SK-N-SH treated with all-trans-retinoic acid at 6 μM for 48 hours (cell line): ENCODE measurements at regions not wholly inside any gene's neighbourhood (a gene's known extent, or its start where the extent isn't known, plus 50 kb on each side); places are given as distances from the start of the nearest gene placed in this dataset.

ENCODE experiments used
- ARNTL ChIP-seq: fragments of 450-650 bp; formaldehyde crosslinking; IDR thresholded peaks from 2 replicates; pipeline ENCODE4 v1.5.0; 2020; ENCODE audit warnings: low read depth, mild to moderate bottlenecking, moderate library complexity, borderline replicate concordance
- OSR1 ChIP-seq: fragments of 250-450 bp; sonication (Bioruptor Pico); IDR thresholded peaks from 2 replicates; pipeline ENCODE4 v1.8.0; 2022; ENCODE audit warnings: moderate library complexity, mild to moderate bottlenecking, inconsistent platforms
- SNAI2 ChIP-seq: fragments of 250-450 bp; sonication (Bioruptor Pico); IDR thresholded peaks from 2 replicates; pipeline ENCODE4 v1.5.0; 2020; ENCODE audit warnings: mild to moderate bottlenecking, moderate library complexity
- TCF4 ChIP-seq: fragments of 250-450 bp; sonication (Bioruptor Pico); IDR thresholded peaks from 2 replicates; pipeline ENCODE4 v1.8.0; 2021; ENCODE audit warnings: mild to moderate bottlenecking, moderate library complexity, borderline replicate concordance
- ZFP30 ChIP-seq: fragments of 450-650 bp; formaldehyde crosslinking; IDR thresholded peaks from 2 replicates; pipeline ENCODE4 v1.5.0; 2022; ENCODE audit warnings: mild to moderate bottlenecking, moderate library complexity
- ZNF565 ChIP-seq: fragments of 450-650 bp; formaldehyde crosslinking; conservative IDR thresholded peaks from 2 replicates; pipeline ENCODE4 v1.5.0; 2020; ENCODE audit warnings: low read depth, mild to moderate bottlenecking, moderate library complexity
- TF ChIP-seq, protein P1 (sequence below): fragments of 250-450 bp; sonication (Bioruptor Pico); IDR thresholded peaks from 2 replicates; pipeline ENCODE4 v1.8.0; 2020; ENCODE audit warnings: mild to moderate bottlenecking, moderate library complexity, borderline replicate concordance
- TF ChIP-seq, protein P2 (sequence below): fragments of 250-450 bp; sonication (Bioruptor Pico); IDR thresholded peaks from 2 replicates; pipeline ENCODE4 v1.8.0; 2021; ENCODE audit warnings: low read depth, mild to moderate bottlenecking, moderate library complexity, borderline replicate concordance
- TF ChIP-seq, protein P3 (sequence below): fragments of 250-450 bp; sonication (Bioruptor Pico); IDR thresholded peaks from 2 replicates; pipeline ENCODE4 v1.5.1; 2021; ENCODE audit warnings: mild to moderate bottlenecking, moderate library complexity
- TF ChIP-seq, protein P4 (sequence below): fragments of 250-450 bp; sonication (Bioruptor Pico); IDR thresholded peaks from 2 replicates; pipeline ENCODE4 v1.5.1; 2020; ENCODE audit warnings: low read depth, mild to moderate bottlenecking, moderate library complexity

DNA sequence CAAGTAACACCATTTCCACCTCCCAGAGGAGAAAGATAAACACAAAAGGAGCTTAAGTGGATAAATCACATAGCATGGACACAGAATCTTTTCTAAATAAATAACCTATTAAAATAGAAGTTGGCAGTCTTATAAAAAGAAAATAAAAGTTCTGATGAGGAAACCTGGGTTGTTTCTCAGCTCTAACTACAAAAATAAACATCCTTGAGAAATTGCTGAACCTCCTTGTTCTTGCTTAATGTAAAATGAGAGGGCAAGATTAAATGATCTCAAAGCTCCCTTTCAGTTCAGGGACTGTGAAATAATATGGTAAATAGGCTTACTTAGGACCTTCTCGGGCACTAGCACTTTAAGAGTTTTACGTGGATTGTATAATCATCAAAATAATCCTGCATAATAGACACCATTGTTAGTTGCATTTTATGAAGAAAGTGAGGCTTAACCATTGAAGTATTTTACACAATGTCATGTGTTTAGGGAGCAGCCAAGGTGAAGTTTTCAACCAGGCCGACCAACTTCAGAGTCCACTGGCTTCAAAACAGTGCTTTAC, 214.0 kb upstream of the NOVA1 start:
- TF ChIP-seq, protein P1, sequence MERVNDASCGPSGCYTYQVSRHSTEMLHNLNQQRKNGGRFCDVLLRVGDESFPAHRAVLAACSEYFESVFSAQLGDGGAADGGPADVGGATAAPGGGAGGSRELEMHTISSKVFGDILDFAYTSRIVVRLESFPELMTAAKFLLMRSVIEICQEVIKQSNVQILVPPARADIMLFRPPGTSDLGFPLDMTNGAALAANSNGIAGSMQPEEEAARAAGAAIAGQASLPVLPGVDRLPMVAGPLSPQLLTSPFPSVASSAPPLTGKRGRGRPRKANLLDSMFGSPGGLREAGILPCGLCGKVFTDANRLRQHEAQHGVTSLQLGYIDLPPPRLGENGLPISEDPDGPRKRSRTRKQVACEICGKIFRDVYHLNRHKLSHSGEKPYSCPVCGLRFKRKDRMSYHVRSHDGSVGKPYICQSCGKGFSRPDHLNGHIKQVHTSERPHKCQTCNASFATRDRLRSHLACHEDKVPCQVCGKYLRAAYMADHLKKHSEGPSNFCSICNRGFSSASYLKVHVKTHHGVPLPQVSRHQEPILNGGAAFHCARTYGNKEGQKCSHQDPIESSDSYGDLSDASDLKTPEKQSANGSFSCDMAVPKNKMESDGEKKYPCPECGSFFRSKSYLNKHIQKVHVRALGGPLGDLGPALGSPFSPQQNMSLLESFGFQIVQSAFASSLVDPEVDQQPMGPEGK (CRISPR knock-in tag) = no peak
- TF ChIP-seq SNAI2 (CRISPR knock-in tag) (no peak), ARNTL (CRISPR knock-in tag) (no peak), ZNF565 (CRISPR knock-in tag) (no peak), TCF4 (no peak), ZFP30 (CRISPR knock-in tag) (no peak), OSR1 (CRISPR knock-in tag) (no peak)
- TF ChIP-seq, protein P2, sequence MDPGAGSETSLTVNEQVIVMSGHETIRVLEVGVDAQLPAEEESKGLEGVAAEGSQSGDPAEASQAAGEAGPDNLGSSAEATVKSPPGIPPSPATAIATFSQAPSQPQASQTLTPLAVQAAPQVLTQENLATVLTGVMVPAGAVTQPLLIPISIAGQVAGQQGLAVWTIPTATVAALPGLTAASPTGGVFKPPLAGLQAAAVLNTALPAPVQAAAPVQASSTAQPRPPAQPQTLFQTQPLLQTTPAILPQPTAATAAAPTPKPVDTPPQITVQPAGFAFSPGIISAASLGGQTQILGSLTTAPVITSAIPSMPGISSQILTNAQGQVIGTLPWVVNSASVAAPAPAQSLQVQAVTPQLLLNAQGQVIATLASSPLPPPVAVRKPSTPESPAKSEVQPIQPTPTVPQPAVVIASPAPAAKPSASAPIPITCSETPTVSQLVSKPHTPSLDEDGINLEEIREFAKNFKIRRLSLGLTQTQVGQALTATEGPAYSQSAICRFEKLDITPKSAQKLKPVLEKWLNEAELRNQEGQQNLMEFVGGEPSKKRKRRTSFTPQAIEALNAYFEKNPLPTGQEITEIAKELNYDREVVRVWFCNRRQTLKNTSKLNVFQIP (CRISPR knock-in tag) = no peak
- TF ChIP-seq, protein P3, sequence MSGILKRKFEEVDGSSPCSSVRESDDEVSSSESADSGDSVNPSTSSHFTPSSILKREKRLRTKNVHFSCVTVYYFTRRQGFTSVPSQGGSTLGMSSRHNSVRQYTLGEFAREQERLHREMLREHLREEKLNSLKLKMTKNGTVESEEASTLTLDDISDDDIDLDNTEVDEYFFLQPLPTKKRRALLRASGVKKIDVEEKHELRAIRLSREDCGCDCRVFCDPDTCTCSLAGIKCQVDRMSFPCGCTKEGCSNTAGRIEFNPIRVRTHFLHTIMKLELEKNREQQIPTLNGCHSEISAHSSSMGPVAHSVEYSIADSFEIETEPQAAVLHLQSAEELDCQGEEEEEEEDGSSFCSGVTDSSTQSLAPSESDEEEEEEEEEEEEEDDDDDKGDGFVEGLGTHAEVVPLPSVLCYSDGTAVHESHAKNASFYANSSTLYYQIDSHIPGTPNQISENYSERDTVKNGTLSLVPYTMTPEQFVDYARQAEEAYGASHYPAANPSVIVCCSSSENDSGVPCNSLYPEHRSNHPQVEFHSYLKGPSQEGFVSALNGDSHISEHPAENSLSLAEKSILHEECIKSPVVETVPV (CRISPR knock-in tag) = no peak
- TF ChIP-seq, protein P4, sequence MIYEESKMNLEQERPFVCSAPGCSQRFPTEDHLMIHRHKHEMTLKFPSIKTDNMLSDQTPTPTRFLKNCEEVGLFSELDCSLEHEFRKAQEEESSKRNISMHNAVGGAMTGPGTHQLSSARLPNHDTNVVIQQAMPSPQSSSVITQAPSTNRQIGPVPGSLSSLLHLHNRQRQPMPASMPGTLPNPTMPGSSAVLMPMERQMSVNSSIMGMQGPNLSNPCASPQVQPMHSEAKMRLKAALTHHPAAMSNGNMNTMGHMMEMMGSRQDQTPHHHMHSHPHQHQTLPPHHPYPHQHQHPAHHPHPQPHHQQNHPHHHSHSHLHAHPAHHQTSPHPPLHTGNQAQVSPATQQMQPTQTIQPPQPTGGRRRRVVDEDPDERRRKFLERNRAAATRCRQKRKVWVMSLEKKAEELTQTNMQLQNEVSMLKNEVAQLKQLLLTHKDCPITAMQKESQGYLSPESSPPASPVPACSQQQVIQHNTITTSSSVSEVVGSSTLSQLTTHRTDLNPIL (CRISPR knock-in tag) = no peak
